HEK293T (cell line): ENCODE measurements at regions not wholly inside any gene's neighbourhood (a gene's known extent, or its start where the extent isn't known, plus 50 kb on each side); places are given as distances from the start of the nearest gene placed in this dataset.

Experiments used
- CTCF ChIA-PET: fragments of 350-600 bp; formaldehyde crosslinking; extraction: SDS; loops from one replicate; lab custom pipeline; 2021; ENCODE audit warnings: antibody characterized with exemption, inconsistent platforms; lab: Yijun Ruan, JAX
- POLR2A ChIA-PET: fragments of 350-600 bp; formaldehyde crosslinking; extraction: SDS; loops from one replicate; lab custom pipeline; 2020; ENCODE audit warnings: antibody characterized with exemption, inconsistent platforms; lab: Yijun Ruan, JAX
- DNase-seq: peaks from one replicate; pipeline ENCODE4 v3.0.0; 2012; ENCODE audit warnings: mixed read lengths; ENCODE audit errors: extremely low spot score
- ARNT ChIP-seq: fragments of 450-650 bp; IDR thresholded peaks from 2 replicates; pipeline ENCODE4 v1.6.1; 2017; ENCODE audit warnings: mild to moderate bottlenecking
- BHLHE40 ChIP-seq: fragments of 450-650 bp; IDR thresholded peaks from 2 replicates; pipeline ENCODE4 v1.6.1; 2016; ENCODE audit warnings: mild to moderate bottlenecking, moderate library complexity, borderline replicate concordance
- CTBP1 ChIP-seq: fragments of 450-650 bp; IDR thresholded peaks from 2 replicates; pipeline ENCODE4 v1.6.1; 2016; ENCODE audit warnings: borderline replicate concordance
- ELF4 ChIP-seq: fragments of 450-650 bp; IDR thresholded peaks from 2 replicates; pipeline ENCODE4 v1.6.1; 2017; ENCODE audit warnings: antibody characterized with exemption
- FOXA1 ChIP-seq: fragments of 450-650 bp; IDR thresholded peaks from 2 replicates; pipeline ENCODE4 v1.6.1; 2016; ENCODE audit warnings: mild to moderate bottlenecking
- FOXK2 ChIP-seq: fragments of 450-650 bp; IDR thresholded peaks from 2 replicates; pipeline ENCODE4 v1.6.1; 2016; ENCODE audit warnings: mild to moderate bottlenecking
- FOXM1 ChIP-seq: fragments of 450-650 bp; IDR thresholded peaks from 2 replicates; pipeline ENCODE4 v1.6.1; 2017; ENCODE audit warnings: mild to moderate bottlenecking, borderline replicate concordance
- HDGF ChIP-seq: fragments of 450-650 bp; IDR thresholded peaks from 2 replicates; pipeline ENCODE4 v1.6.1; 2017; ENCODE audit warnings: antibody characterized with exemption, borderline replicate concordance
- L3MBTL2 ChIP-seq: fragments of 450-650 bp; conservative IDR thresholded peaks from 2 replicates; pipeline ENCODE4 v1.6.1; 2016; ENCODE audit warnings: mild to moderate bottlenecking
- LEF1 ChIP-seq: fragments of 450-650 bp; IDR thresholded peaks from 2 replicates; pipeline ENCODE4 v1.6.1; 2017; ENCODE audit warnings: mild to moderate bottlenecking, borderline replicate concordance
- NFRKB ChIP-seq: fragments of 450-650 bp; IDR thresholded peaks from 2 replicates; pipeline ENCODE4 v1.6.1; 2016; ENCODE audit warnings: mild to moderate bottlenecking, moderate library complexity
- SP1 ChIP-seq: fragments of 450-650 bp; IDR thresholded peaks from 2 replicates; pipeline ENCODE4 v1.6.1; 2017
- SUZ12 ChIP-seq: fragments of 450-650 bp; IDR thresholded peaks from 2 replicates; pipeline ENCODE4 v1.6.1; 2016; ENCODE audit warnings: mild to moderate bottlenecking
- TARDBP ChIP-seq: fragments of 450-650 bp; IDR thresholded peaks from 2 replicates; pipeline ENCODE4 v1.6.1; 2016
- ZNF384 ChIP-seq: fragments of 450-650 bp; IDR thresholded peaks from 2 replicates; pipeline ENCODE4 v1.6.1; 2016
- TF ChIP-seq, protein P1 (sequence below): fragments of 450-650 bp; IDR thresholded peaks from 2 replicates; pipeline ENCODE4 v1.6.1; 2016

DNA sequence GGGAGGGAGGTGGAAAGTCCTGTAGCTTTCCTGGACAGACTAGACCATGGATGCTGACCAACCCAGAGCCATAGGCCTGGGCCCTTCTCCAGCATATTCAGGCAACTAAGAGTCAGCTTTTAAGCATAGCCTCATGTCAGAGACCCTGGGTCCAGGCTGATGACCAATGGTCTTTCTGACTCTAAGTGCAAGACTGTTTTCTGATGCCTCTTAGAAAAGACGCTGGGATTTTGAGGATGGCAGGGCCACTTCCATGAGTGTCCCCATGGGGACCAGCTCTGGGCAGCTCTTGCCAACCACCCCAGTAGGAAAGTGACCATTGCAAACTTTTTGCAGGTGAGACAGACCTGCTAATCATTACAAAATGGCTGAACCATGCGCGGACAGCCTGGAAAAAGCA, 135.6 kb upstream of the KL start:
- no peak for DNase-seq
- TF ChIP-seq HDGF (no peak), ZNF384 (no peak), SP1 (no peak)
- POLR2A ChIA-PET, result interaction anchor here (0.6 kb wide), 1 partner anchor 921 kb away, joined by 3 read pairs; no protein-coding TSS in a partner anchor
- CTCF ChIA-PET, result no interaction called here

DNA sequence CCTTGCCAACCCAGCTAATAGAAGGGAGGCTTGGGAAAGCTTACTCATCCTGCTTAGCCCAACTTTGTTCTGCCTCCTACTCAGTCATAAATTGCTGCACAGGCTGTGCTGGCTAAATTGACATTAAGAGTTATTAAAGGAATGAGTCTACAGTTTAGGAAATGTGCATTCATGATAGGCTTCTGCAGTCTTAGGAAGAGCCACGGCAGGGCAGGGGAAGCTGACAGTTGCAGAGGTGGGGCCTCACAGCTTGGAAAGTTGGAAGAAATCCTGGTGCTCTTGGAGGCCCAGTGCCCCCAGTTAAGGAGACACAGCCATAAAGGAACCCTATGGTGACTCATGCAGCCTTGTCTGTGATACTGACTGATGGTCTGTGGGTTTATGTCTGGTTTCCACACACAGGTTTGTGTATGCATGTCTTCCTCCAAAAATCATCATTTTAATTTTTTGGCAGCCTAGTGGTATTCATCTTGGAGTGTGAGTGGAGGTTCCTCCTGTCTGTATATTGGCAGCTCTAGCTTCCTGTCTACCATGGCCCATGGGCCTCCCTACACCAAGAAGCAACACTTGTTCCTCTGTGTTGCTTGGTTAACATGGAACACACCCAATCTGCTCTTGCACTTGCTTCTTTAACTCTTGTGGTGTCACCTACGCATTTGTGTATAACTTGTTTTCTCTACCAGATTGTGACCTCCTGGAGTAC, 135.0 kb upstream of the KL start:
- no peak for DNase-seq
- TF ChIP-seq TARDBP, result no peak
- no peak for TF ChIP-seq FOXM1
- no peak for TF ChIP-seq NFRKB
- no peak for TF ChIP-seq FOXA1
- TF ChIP-seq, protein P1, sequence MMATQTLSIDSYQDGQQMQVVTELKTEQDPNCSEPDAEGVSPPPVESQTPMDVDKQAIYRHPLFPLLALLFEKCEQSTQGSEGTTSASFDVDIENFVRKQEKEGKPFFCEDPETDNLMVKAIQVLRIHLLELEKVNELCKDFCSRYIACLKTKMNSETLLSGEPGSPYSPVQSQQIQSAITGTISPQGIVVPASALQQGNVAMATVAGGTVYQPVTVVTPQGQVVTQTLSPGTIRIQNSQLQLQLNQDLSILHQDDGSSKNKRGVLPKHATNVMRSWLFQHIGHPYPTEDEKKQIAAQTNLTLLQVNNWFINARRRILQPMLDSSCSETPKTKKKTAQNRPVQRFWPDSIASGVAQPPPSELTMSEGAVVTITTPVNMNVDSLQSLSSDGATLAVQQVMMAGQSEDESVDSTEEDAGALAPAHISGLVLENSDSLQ, result no peak
- TF ChIP-seq HDGF, result no peak
- TF ChIP-seq SUZ12, result no peak
- no peak for TF ChIP-seq CTBP1
- TF ChIP-seq LEF1, result no peak
- TF ChIP-seq L3MBTL2, result no peak
- TF ChIP-seq BHLHE40, result no peak
- TF ChIP-seq FOXK2, result no peak
- TF ChIP-seq ELF4, result no peak
- no peak for TF ChIP-seq ZNF384
- no peak for TF ChIP-seq SP1
- TF ChIP-seq ARNT, result no peak
- CTCF ChIA-PET, result interaction anchor here (0.6 kb wide), 1 partner anchor 150 kb away, joined by 3 read pairs; no protein-coding TSS in a partner anchor
- POLR2A ChIA-PET, result no interaction called here

GRCh38 chr13:32881777-32882145, 134.5 kb upstream of the KL start:
- no peak for DNase-seq
- POLR2A ChIA-PET, result no interaction called here
- TF ChIP-seq ARNT (no peak), SP1 (no peak), FOXK2 (no peak)
- CTCF ChIA-PET, result interaction anchor here (0.6 kb wide), 1 partner anchor 150 kb away, joined by 3 read pairs; no protein-coding TSS in a partner anchor

- no peak for DNase-seq
These were observed 133.5 kb upstream of the KL start for GRCh38 chr13:32882691-32883090.

DNA sequence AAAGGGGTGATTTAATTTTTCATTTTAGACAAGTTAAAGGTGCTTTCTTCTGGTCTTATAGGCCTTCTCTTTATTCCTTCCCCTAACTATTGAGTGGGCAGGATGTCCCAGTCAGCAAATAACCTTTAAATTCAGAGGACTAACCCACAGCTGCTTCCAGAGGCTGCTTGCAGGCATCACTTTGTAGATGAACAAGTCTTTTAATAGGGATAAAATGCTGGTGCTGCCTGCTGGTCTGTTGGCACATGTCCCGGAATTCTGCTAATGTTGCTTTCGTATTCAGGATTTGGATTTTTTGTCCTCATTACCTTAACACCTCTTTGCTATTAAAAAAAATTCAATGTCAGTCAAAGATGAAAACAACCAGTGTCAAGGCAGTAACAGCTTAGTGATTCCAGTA, 132.7 kb upstream of the KL start:
- CTCF ChIA-PET, result no interaction called here
- no peak for TF ChIP-seq L3MBTL2
- no peak for TF ChIP-seq HDGF
- no peak for TF ChIP-seq FOXM1
- no peak for TF ChIP-seq SUZ12
- TF ChIP-seq ARNT, result no peak
- TF ChIP-seq, protein P1, result no peak
- TF ChIP-seq LEF1, result no peak
- no peak for TF ChIP-seq TARDBP
- TF ChIP-seq ELF4, result no peak
- no peak for TF ChIP-seq FOXA1
- TF ChIP-seq NFRKB, result no peak
- TF ChIP-seq ZNF384, result no peak
- TF ChIP-seq BHLHE40, result no peak
- no peak for TF ChIP-seq SP1
- no peak for TF ChIP-seq FOXK2
- TF ChIP-seq CTBP1, result no peak
- DNase-seq, result no peak
- POLR2A ChIA-PET, result no interaction called here

More at GRCh38 chr13:32882691-32883090, 133.5 kb upstream of the KL start:
- POLR2A ChIA-PET, result no interaction called here
- CTCF ChIA-PET, result no interaction called here
- TF ChIP-seq ELF4, result no peak

DNA sequence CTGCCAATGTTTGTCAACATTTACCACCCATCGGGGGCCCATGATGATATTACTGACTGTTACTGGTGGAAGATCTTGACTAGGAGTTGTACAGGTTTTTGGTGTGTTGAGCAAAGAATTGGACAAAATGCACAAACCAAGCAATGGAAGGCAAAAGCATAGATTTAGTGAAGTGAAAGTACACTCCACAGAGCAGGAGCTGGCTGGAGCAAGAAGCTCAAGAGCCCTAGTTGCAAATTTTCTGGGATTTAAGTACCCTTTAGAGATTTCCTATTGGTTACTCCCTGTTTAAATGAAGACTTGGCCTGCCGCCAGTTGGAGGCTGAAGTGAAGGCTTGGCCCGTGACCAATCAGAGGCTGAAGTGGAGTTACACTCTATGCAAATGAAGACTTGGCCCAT, 128.6 kb upstream of the KL start:
- ChIA-PET POLR2A (no interaction called here), CTCF (no interaction called here)
- no peak for DNase-seq
- TF ChIP-seq HDGF (no peak), FOXK2 (no peak), ELF4 (no peak), LEF1 (no peak), NFRKB (no peak), L3MBTL2 (no peak), FOXM1 (no peak), CTBP1 (no peak), BHLHE40 (no peak), ZNF384 (no peak), SUZ12 (no peak), SP1 (no peak)

- ChIA-PET POLR2A (no interaction called here), CTCF (no interaction called here)
These were observed 126.1 kb upstream of the KL start for GRCh38 chr13:32889986-32890565.

More at GRCh38 chr13:32889986-32890565, 126.1 kb upstream of the KL start:
- no peak for DNase-seq
- TF ChIP-seq L3MBTL2, result no peak
- TF ChIP-seq SP1, result no peak
- TF ChIP-seq SUZ12, result no peak
- TF ChIP-seq NFRKB, result no peak
- TF ChIP-seq FOXA1, result no peak
- no peak for TF ChIP-seq BHLHE40
- TF ChIP-seq, protein P1, result no peak
- TF ChIP-seq FOXM1, result no peak
- TF ChIP-seq LEF1, result no peak
- no peak for TF ChIP-seq ELF4
- no peak for TF ChIP-seq HDGF
- TF ChIP-seq FOXK2, result no peak
- TF ChIP-seq ZNF384, result no peak
- no peak for TF ChIP-seq TARDBP
